Activated CD4-positive, alpha-beta T cell treated with anti-CD3 and anti-CD28 coated beads for 36 hours (primary cell): ENCODE measurements at regions not wholly inside any gene's neighbourhood (a gene's known extent, or its start where the extent isn't known, plus 50 kb on each side); places are given as distances from the start of the nearest gene placed in this dataset.

Experiments
- ATAC-seq: fragments of 200-7000 bp; cut with Tn5 transposase; one replicate; pipeline ENCODE4 v1.10.0; 2021; ENCODE audit warnings: mild to moderate bottlenecking, moderate library complexity
- CTCF ChIA-PET: fragments of 350-600 bp; sonication (Branson Sonifier 250); formaldehyde crosslinking; loops from one replicate; lab custom pipeline; 2021; ENCODE audit warnings: antibody characterized with exemption; lab: Charles Lee
- POLR2A ChIA-PET: fragments of 350-600 bp; sonication (Branson Sonifier 250); formaldehyde crosslinking; loops from one replicate; lab custom pipeline; 2021; ENCODE audit warnings: antibody characterized with exemption, inconsistent platforms; lab: Charles Lee
- DNase-seq: peaks from one replicate; pipeline ENCODE4 v3.0.0-alpha.2; 2020
- H3K27ac Mint-ChIP-seq: one replicate; pipeline ENCODE4 v1.8.0; 2021; ENCODE audit warnings: mixed read lengths
- H3K27me3 Mint-ChIP-seq: one replicate; pipeline ENCODE4 v1.8.0; 2021; ENCODE audit warnings: mixed read lengths
- H3K36me3 Mint-ChIP-seq: one replicate; pipeline ENCODE4 v1.8.0; 2021; ENCODE audit warnings: low read depth, mixed read lengths
- H3K4me1 Mint-ChIP-seq: one replicate; pipeline ENCODE4 v1.8.0; 2021; ENCODE audit warnings: mixed read lengths
- H3K4me3 Mint-ChIP-seq: one replicate; pipeline ENCODE4 v1.8.0; 2021; ENCODE audit warnings: mild to moderate bottlenecking, moderate library complexity, mixed read lengths
- H3K9me3 Mint-ChIP-seq: one replicate; pipeline ENCODE4 v1.8.0; 2021; ENCODE audit warnings: low read depth, mixed read lengths
- intact Hi-C, 2 experiments: fragments of 100-400 bp; cut with DNase I in 1 of 2; cut with micrococcal nuclease in 1 of 2; formaldehyde crosslinking; loops; one replicate each; pipeline versions ENCODE4 v1.14.2 to v1.15.1; 2022 to 2024; cut with DNase I, micrococcal nuclease

DNA sequence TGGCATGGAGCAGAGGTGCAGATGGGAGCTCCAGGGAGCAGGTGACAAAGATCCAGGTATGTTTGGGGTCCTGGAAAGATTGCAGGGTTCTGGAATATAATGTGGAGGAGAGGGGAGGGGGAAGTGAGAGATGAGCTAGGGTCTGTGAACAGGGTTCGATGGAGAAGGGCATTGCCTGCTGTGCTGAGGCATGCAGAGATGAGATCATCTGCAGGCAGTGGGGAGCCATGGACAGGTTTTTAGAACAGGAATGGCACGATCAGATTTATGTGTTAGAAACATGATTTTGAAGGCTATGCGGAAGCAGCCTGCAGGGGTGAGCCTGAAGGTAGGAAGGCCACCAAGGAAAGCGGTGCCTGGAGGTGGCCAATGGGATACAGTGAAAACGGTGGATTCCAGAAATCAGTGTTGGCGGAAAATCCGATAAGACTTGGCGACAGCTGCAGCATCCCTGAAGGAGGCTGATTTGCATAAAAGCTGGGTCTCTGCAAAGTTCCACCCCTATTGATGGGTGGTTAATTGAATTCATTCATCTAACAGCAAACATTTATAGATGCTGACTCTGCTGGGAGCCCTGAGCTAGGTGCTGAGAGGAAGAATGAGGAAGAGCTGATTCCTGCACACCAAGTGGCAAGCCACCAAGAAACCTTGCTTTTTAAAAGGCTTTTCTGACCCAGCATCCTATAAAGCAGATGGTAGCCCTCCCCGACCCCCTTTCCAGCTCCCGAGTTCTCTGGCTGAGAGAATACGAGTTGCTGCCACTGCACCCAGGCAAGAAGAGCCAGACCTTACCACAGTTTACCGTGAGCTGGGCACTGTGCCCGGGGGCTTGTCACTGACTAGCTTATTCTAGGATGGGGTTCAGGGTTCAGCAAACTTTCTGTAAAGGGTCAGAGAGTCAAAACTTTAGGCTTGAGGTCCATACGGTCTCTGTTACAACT is 139.2 kb upstream of the SMIM23 start:
- no peaks in the 10 kb centered on the region for H3K9me3 Mint-ChIP-seq
- DNase-seq (no peak), ATAC-seq (no peak)
- POLR2A ChIA-PET = no interaction called here
- H3K27ac Mint-ChIP-seq = no peak overlapping the region
- H3K27me3 Mint-ChIP-seq = no peaks in the 10 kb centered on the region
- H3K36me3 Mint-ChIP-seq = no peaks in the 10 kb centered on the region
- intact Hi-C loops = no loop called here
- no peaks in the 10 kb centered on the region for H3K4me1 Mint-ChIP-seq
- no peak overlapping the region for H3K4me3 Mint-ChIP-seq
- CTCF ChIA-PET = interaction anchor here (1.1 kb wide), 1 partner anchor 9 kb away, joined by 3 read pairs; no protein-coding TSS in a partner anchor

DNA sequence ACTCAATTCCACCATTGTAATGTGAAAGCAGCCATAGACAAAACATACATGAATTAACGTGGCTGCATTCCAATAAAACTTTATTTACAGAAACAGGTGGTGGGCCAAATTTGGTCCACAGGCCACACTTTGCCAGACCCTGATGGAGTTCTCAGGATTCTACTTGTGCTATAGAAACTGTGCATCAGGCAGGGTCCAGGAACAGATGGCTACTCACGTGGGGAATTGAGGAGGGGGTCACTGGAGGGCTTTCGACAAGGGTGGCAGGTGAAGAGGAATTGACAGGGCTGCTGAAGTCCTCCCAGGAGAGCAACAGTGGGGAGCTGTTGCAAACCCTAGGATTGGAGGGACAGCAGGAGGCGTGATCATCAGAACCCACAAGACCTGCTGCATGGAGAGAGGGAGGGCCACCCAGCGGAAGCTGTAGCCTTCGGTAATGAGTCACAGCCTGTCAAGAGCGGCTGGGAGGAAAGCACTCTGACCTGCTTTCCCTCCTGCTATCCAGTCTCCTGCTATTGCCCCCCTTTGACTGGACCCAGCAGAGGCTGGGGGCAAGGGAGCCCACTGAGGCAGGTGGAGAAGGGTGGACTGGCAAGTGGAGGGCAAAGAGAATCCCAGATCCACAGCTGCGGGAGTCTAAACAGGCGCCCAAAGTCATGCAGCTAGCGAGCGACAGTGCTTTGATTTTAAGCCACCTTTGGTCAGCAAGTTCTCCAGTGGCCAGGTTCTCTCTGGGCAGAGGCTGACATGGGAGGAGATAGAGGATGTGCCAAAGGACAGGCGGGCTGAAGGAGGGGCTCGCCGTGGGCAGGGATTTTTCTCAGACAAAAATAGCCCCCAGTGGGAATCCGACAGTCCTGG is 138.3 kb upstream of the SMIM23 start:
- no peaks in the 10 kb centered on the region for H3K36me3 Mint-ChIP-seq
- ChIA-PET POLR2A (no interaction called here), CTCF (no interaction called here)
- no peak overlapping the region for H3K4me3 Mint-ChIP-seq
- H3K27me3 Mint-ChIP-seq = no peaks in the 10 kb centered on the region
- peak; percentile 10 for DNase-seq
- no peaks in the 10 kb centered on the region for H3K4me1 Mint-ChIP-seq
- no peaks in the 10 kb centered on the region for H3K9me3 Mint-ChIP-seq
- H3K27ac Mint-ChIP-seq = no peak overlapping the region
- intact Hi-C loops = no loop called here
- no peak for ATAC-seq

DNA sequence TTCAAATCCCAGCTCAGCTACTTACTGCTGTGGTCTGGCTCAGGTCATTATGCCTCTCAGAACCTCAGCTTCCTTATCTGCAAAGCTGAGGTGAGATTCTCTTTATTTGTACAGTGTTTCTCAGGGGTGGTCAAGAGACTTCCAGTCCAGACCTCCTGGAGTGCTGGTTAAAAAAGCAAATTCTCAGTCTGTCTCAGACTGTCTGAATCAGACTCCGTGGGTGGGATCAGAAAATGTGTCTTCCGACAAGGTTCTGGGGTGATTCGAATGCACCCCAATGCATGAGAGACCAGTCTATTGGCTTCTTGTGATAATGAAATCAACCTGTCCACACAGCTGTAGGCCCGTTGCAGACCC is 137.7 kb upstream of the SMIM23 start:
- intact Hi-C loops = no loop called here
- no peaks in the 10 kb centered on the region for H3K36me3 Mint-ChIP-seq
- H3K4me1 Mint-ChIP-seq = no peaks in the 10 kb centered on the region
- ChIA-PET CTCF (interaction anchor here (1.1 kb wide), 1 partner anchor 15 kb away, joined by 4 read pairs; no protein-coding TSS in a partner anchor), POLR2A (no interaction called here)
- DNase-seq (no peak), ATAC-seq (no peak)
- no peak overlapping the region for H3K27ac Mint-ChIP-seq
- no peak overlapping the region for H3K4me3 Mint-ChIP-seq
- H3K9me3 Mint-ChIP-seq = no peaks in the 10 kb centered on the region
- H3K27me3 Mint-ChIP-seq = no peaks in the 10 kb centered on the region

DNA sequence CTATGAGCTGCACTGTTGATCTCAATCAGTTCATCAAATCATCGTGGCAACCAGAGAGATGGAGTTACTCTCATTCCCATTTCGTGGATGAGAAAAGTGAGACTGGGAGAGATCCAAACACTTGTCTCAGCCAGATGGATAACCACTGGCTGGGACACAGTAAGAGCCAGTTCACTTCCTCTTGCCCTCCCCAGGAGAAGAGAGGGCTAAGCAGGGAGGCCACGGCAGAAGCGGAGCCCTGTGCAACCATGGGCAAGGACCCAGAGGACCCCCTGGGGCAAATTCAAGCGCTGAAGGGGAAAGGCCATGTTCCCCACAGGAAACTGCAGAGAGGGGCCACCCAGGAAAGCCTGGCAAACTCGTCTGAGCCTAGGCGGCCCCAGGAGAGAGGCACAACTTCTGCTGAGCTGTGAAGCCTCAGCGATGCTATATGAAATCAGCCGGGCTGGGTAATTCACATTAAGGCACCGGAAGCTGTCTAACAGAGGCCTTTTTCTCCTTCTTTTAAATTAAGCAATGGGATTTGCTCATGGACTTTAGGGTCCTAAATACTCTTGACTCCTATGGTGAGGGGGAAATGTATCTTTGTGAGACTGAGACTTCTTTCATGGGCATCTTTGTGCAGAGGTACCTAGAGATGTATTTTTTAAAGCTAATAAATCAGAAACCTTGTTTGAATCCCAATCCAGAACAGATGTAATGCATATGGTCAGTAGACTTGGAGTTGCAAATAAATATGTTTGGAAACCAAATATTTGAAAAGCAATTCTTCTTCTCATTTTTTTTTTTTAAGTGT is 137.1 kb upstream of the SMIM23 start:
- Mint-ChIP-seq H3K4me3 (no peak overlapping the region), H3K36me3 (no peaks in the 10 kb centered on the region), H3K27me3 (peaks cover 2% of the 10 kb centered on the region), H3K9me3 (peaks cover 2% of the 10 kb centered on the region), H3K27ac (no peak overlapping the region), H3K4me1 (no peaks in the 10 kb centered on the region)
- intact Hi-C loops = no loop called here
- ChIA-PET POLR2A (interaction anchor here (0.7 kb wide), 1 partner anchor 62 kb away, joined by 6 read pairs; no protein-coding TSS in a partner anchor), CTCF (interaction anchor here (0.5 to 1.1 kb wide), 3 partner anchors 16 to 62 kb away, joined by 3 to 4 read pairs (median 3); no protein-coding TSS in a partner anchor)
- no peak for DNase-seq
- no peak for ATAC-seq

DNA sequence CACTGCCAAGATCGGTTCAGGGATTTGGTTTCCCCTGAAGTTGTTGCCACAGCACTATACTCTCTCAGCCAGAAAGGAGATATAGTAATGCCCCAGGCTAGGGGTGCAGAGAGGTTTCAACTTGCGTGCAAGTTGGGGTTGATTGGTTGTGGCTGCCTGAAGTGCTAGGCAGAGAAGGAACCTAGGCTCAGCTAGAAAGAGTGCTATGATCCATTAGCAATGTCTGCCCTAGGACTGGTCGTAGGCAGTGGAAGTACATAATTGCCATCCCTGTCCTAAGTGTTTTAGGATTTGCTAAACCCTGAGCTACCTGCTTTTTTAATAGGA is 136.6 kb upstream of the SMIM23 start:
- H3K9me3 Mint-ChIP-seq = peaks cover 3% of the 10 kb centered on the region
- DNase-seq = no peak
- H3K36me3 Mint-ChIP-seq = no peaks in the 10 kb centered on the region
- no peaks in the 10 kb centered on the region for H3K4me1 Mint-ChIP-seq
- intact Hi-C loops = no loop called here
- H3K27ac Mint-ChIP-seq = no peak overlapping the region
- peaks cover 3% of the 10 kb centered on the region for H3K27me3 Mint-ChIP-seq
- no peak for ATAC-seq
- H3K4me3 Mint-ChIP-seq = no peak overlapping the region
- CTCF ChIA-PET = interaction anchor here (0.5 to 1.1 kb wide), 4 partner anchors 16 to 61 kb away, joined by 3 to 4 read pairs (median 3); no protein-coding TSS in a partner anchor
- POLR2A ChIA-PET = interaction anchor here (0.7 kb wide), 1 partner anchor 61 kb away, joined by 6 read pairs; no protein-coding TSS in a partner anchor

- Mint-ChIP-seq H3K4me3 (no peak overlapping the region), H3K27ac (no peak overlapping the region), H3K9me3 (peaks cover 3% of the 10 kb centered on the region), H3K27me3 (peaks cover 3% of the 10 kb centered on the region), H3K4me1 (no peaks in the 10 kb centered on the region), H3K36me3 (no peaks in the 10 kb centered on the region)
- ChIA-PET CTCF (interaction anchor here (1.2 kb wide), 1 partner anchor 11 kb away, joined by 4 read pairs; no protein-coding TSS in a partner anchor), POLR2A (interaction anchor here (0.6 kb wide), 1 partner anchor 190 kb away, joined by 3 read pairs; no protein-coding TSS in a partner anchor)
- DNase-seq (no peak), ATAC-seq (no peak)
- intact Hi-C loops = no loop called here
Measured at GRCh38 chr5:171650597-171650996, 135.0 kb upstream of the SMIM23 start.

- Mint-ChIP-seq H3K27ac (no peak overlapping the region), H3K36me3 (no peaks in the 10 kb centered on the region), H3K9me3 (peaks cover 3% of the 10 kb centered on the region), H3K4me3 (no peak overlapping the region), H3K4me1 (no peaks in the 10 kb centered on the region), H3K27me3 (peaks cover 3% of the 10 kb centered on the region)
- ChIA-PET POLR2A (no interaction called here), CTCF (interaction anchor here (1.2 kb wide), 1 partner anchor 11 kb away, joined by 4 read pairs; no protein-coding TSS in a partner anchor)
- DNase-seq (no peak), ATAC-seq (no peak)
- intact Hi-C loops = no loop called here
Measured at GRCh38 chr5:171651102-171651501, 134.5 kb upstream of the SMIM23 start.

GRCh38 chr5:171654881-171655280 is 130.7 kb upstream of the SMIM23 start:
- Mint-ChIP-seq H3K9me3 (peaks cover 3% of the 10 kb centered on the region), H3K36me3 (no peaks in the 10 kb centered on the region), H3K4me1 (no peaks in the 10 kb centered on the region), H3K4me3 (no peak overlapping the region), H3K27ac (no peak overlapping the region), H3K27me3 (peaks cover 5% of the 10 kb centered on the region)
- intact Hi-C loops = no loop called here
- DNase-seq (no peak), ATAC-seq (no peak)
- ChIA-PET POLR2A (no interaction called here), CTCF (interaction anchor here (0.7 to 1.0 kb wide), 2 partner anchors 9 to 1413 kb away, joined by 3 read pairs; no protein-coding TSS in a partner anchor)

DNA sequence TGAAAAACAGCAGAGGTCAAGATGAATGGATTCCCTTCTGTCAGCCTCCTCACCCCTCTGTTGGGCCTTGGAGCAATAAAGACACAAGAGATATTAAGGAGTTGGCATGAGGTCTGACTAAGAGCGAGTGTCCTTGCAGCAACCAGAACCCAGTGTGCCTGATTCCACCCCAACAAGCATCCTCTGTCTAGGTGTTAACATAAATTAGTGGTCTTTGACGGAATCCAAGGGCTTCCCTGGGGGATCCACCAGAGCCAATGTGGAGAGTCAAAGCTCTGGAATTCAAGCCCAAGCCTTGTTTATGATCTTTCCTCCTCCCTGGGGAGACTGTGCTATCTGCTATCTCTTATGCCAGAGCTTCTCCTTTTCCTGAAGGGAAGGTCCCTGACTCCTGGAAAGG is 128.1 kb upstream of the SMIM23 start:
- DNase-seq (no peak), ATAC-seq (no peak)
- H3K4me1 Mint-ChIP-seq = no peaks in the 10 kb centered on the region
- H3K27ac Mint-ChIP-seq = no peak overlapping the region
- H3K9me3 Mint-ChIP-seq = peaks cover 3% of the 10 kb centered on the region
- no peaks in the 10 kb centered on the region for H3K36me3 Mint-ChIP-seq
- H3K4me3 Mint-ChIP-seq = no peak overlapping the region
- intact Hi-C loops = no loop called here
- CTCF ChIA-PET = no interaction called here
- POLR2A ChIA-PET = no interaction called here
- peaks cover 5% of the 10 kb centered on the region for H3K27me3 Mint-ChIP-seq

GRCh38 chr5:171659896-171660295 is 125.7 kb upstream of the SMIM23 start:
- no peaks in the 10 kb centered on the region for H3K36me3 Mint-ChIP-seq
- no peak for ATAC-seq
- H3K4me1 Mint-ChIP-seq = no peaks in the 10 kb centered on the region
- CTCF ChIA-PET = interaction anchor here (0.7 kb wide), 1 partner anchor 54 kb away, joined by 3 read pairs; no protein-coding TSS in a partner anchor
- H3K27me3 Mint-ChIP-seq = peaks cover 2% of the 10 kb centered on the region
- no peaks in the 10 kb centered on the region for H3K9me3 Mint-ChIP-seq
- H3K4me3 Mint-ChIP-seq = no peak overlapping the region
- no peak for DNase-seq
- POLR2A ChIA-PET = no interaction called here
- H3K27ac Mint-ChIP-seq = no peak overlapping the region
- intact Hi-C loops = no loop called here
